ENCODE measurements at regions not wholly inside any gene's neighbourhood (a gene's known extent, or its start where the extent isn't known, plus 50 kb on each side); places are given as distances from the start of the nearest gene placed in this dataset.

- Histone ChIP-seq H3K4me3 (ENCODE audit: control insufficient read depth in 2 of 3, extremely low read depth in 1 of 3, insufficient read depth in 2 of 3, low read depth in 1 of 3, low read length in 3 of 3) (no peak overlapping the region), H3K9ac (ENCODE audit: control insufficient read depth, extremely low read depth, insufficient read depth, low read length) (no peak overlapping the region), H3K9me1 (ENCODE audit: control insufficient read depth, extremely low read depth, insufficient read depth, low read length) (no peaks in the 10 kb centered on the region), H3K4me2 (ENCODE audit: control insufficient read depth, extremely low read depth, insufficient read depth, low read depth, low read length) (no peak overlapping the region), H3K36me3 (ENCODE audit: control insufficient read depth in 2 of 2, extremely low read depth in 1 of 2, insufficient read depth in 2 of 2, low read length in 2 of 2) (no peaks in the 10 kb centered on the region), H3K27ac (ENCODE audit: control insufficient read depth, insufficient read depth, low read length) (no peak overlapping the region), H4K20me1 (ENCODE audit: control insufficient read depth, extremely low read depth, insufficient read depth, low read length) (no peaks in the 10 kb centered on the region), H3K4me1 (ENCODE audit: control insufficient read depth, extremely low read depth, insufficient read depth, low read length) (no peaks in the 10 kb centered on the region), H3K27me3 (ENCODE audit: control insufficient read depth, extremely low read depth, insufficient read depth, low read length) (no peaks in the 10 kb centered on the region), H2AFZ (ENCODE audit: control insufficient read depth, low read length) (no peak overlapping the region), H3K9me3 (ENCODE audit: control insufficient read depth, low read depth, low read length) (no peaks in the 10 kb centered on the region), H3K79me2 (ENCODE audit: control insufficient read depth, insufficient read depth, low read length) (no peaks in the 10 kb centered on the region)
- no peak for DNase-seq (ENCODE audit: low read depth, low spot score)
- no peak for TF ChIP-seq EZH2 (IDR thresholded peaks at IDR 0.05; ENCODE audit: low read length)
- TF ChIP-seq, protein P1, sequence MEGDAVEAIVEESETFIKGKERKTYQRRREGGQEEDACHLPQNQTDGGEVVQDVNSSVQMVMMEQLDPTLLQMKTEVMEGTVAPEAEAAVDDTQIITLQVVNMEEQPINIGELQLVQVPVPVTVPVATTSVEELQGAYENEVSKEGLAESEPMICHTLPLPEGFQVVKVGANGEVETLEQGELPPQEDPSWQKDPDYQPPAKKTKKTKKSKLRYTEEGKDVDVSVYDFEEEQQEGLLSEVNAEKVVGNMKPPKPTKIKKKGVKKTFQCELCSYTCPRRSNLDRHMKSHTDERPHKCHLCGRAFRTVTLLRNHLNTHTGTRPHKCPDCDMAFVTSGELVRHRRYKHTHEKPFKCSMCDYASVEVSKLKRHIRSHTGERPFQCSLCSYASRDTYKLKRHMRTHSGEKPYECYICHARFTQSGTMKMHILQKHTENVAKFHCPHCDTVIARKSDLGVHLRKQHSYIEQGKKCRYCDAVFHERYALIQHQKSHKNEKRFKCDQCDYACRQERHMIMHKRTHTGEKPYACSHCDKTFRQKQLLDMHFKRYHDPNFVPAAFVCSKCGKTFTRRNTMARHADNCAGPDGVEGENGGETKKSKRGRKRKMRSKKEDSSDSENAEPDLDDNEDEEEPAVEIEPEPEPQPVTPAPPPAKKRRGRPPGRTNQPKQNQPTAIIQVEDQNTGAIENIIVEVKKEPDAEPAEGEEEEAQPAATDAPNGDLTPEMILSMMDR (optimal IDR thresholded peaks at IDR 0.05 in 1 of 3, IDR thresholded peaks at IDR 0.05 in 1 of 3, conservative IDR thresholded peaks at IDR 0.05 in 1 of 3; ENCODE audit: extremely low read depth in 1 of 3, insufficient read depth in 2 of 3, low read length in 3 of 3), result no peak
- dilution Hi-C loops (cut with MboI; ENCODE audit: extremely low pct_ligation_motif_present, low sequenced_read_pairs), result no loop called here
- no peak for FAIRE-seq
Measured at GRCh38 chr1:239929317-239929716, 162.4 kb upstream of the FMN2 start.

- H4K20me1 ChIP-seq (ENCODE audit: control insufficient read depth, extremely low read depth, insufficient read depth, low read length), result no peaks in the 10 kb centered on the region
- H3K27ac ChIP-seq (ENCODE audit: control insufficient read depth, insufficient read depth, low read length), result no peak overlapping the region
- no peak for TF ChIP-seq EZH2 (IDR thresholded peaks at IDR 0.05; ENCODE audit: low read length)
- TF ChIP-seq, protein P1 (optimal IDR thresholded peaks at IDR 0.05 in 1 of 3, IDR thresholded peaks at IDR 0.05 in 1 of 3, conservative IDR thresholded peaks at IDR 0.05 in 1 of 3; ENCODE audit: extremely low read depth in 1 of 3, insufficient read depth in 2 of 3, low read length in 3 of 3), result no peak
- H3K9ac ChIP-seq (ENCODE audit: control insufficient read depth, extremely low read depth, insufficient read depth, low read length), result no peak overlapping the region
- dilution Hi-C loops (cut with MboI; ENCODE audit: extremely low pct_ligation_motif_present, low sequenced_read_pairs), result no loop called here
- H3K9me1 ChIP-seq (ENCODE audit: control insufficient read depth, extremely low read depth, insufficient read depth, low read length), result no peaks in the 10 kb centered on the region
- H2AFZ ChIP-seq (ENCODE audit: control insufficient read depth, low read length), result no peak overlapping the region
- H3K27me3 ChIP-seq (ENCODE audit: control insufficient read depth, extremely low read depth, insufficient read depth, low read length), result no peaks in the 10 kb centered on the region
- FAIRE-seq (no peak), DNase-seq (ENCODE audit: low read depth, low spot score) (no peak)
- H3K4me2 ChIP-seq (ENCODE audit: control insufficient read depth, extremely low read depth, insufficient read depth, low read depth, low read length), result no peak overlapping the region
- H3K36me3 ChIP-seq (ENCODE audit: control insufficient read depth in 2 of 2, extremely low read depth in 1 of 2, insufficient read depth in 2 of 2, low read length in 2 of 2), result no peaks in the 10 kb centered on the region
- H3K79me2 ChIP-seq (ENCODE audit: control insufficient read depth, insufficient read depth, low read length), result no peaks in the 10 kb centered on the region
- no peak overlapping the region for H3K4me3 ChIP-seq (ENCODE audit: control insufficient read depth in 2 of 3, extremely low read depth in 1 of 3, insufficient read depth in 2 of 3, low read depth in 1 of 3, low read length in 3 of 3)
- H3K9me3 ChIP-seq (ENCODE audit: control insufficient read depth, low read depth, low read length), result no peaks in the 10 kb centered on the region
- H3K4me1 ChIP-seq (ENCODE audit: control insufficient read depth, extremely low read depth, insufficient read depth, low read length), result no peaks in the 10 kb centered on the region
Measured at GRCh38 chr1:239930686-239931262, 160.9 kb upstream of the FMN2 start.

Measured in keratinocyte (primary cell).